WTC11 (cell line): ENCODE measurements at regions not wholly inside any gene's neighbourhood (a gene's known extent, or its start where the extent isn't known, plus 50 kb on each side); places are given as distances from the start of the nearest gene placed in this dataset.
"Not testable (repeated sequence)": the region's sequence is repeated elsewhere in the genome, so short reads cannot be mapped to it uniquely, and the experiment has no call there.

ENCODE experiments used
- ATAC-seq: fragments of 200-7000 bp; cut with Tn5 transposase; 2 replicates; pipeline ENCODE4 v1.10.0; 2021; ENCODE audit warnings: mild to moderate bottlenecking, moderate library complexity
- CTCF ChIA-PET: fragments of 300-600 bp; sonication (Branson Sonifier 250); formaldehyde crosslinking; loops from one replicate; lab custom pipeline; 2021; ENCODE audit warnings: antibody characterized with exemption; lab: Charles Lee
- POLR2A ChIA-PET: fragments of 350-600 bp; sonication (Branson Sonifier 250); formaldehyde crosslinking; loops from one replicate; lab custom pipeline; 2021; ENCODE audit warnings: antibody characterized with exemption; lab: Charles Lee
- DNase-seq: peaks from one replicate; pipeline ENCODE4 v3.0.0; 2021; ENCODE audit warnings: low spot score
- H3K27ac Mint-ChIP-seq: 2 replicates; pipeline ENCODE4 v1.8.0; 2021; ENCODE audit warnings: mixed read lengths
- H3K27me3 Mint-ChIP-seq: 2 replicates; pipeline ENCODE4 v1.8.0; 2021; ENCODE audit warnings: low read depth, mild to moderate bottlenecking, moderate library complexity, mixed read lengths
- H3K36me3 Mint-ChIP-seq: 2 replicates; pipeline ENCODE4 v1.8.0; 2021; ENCODE audit warnings: mixed read lengths
- H3K4me1 Mint-ChIP-seq: 2 replicates; pipeline ENCODE4 v1.8.0; 2022; ENCODE audit warnings: mixed read lengths
- H3K4me3 Mint-ChIP-seq: 2 replicates; pipeline ENCODE4 v1.8.0; 2021; ENCODE audit warnings: mild to moderate bottlenecking, moderate library complexity, mixed read lengths
- H3K9me3 Mint-ChIP-seq: 2 replicates; pipeline ENCODE4 v1.8.0; 2021; ENCODE audit warnings: mixed read lengths
- ATF6 ChIP-seq: sonication (generic); formaldehyde crosslinking; IDR thresholded peaks from 2 replicates; pipeline ENCODE4 v1.8.1; 2023; ENCODE audit warnings: mild to moderate bottlenecking, missing genetic modification reagents
- EMX1 ChIP-seq: fragments of 250-450 bp; sonication (Bioruptor Pico); IDR thresholded peaks from 2 replicates; pipeline ENCODE4 v1.8.0; 2021; ENCODE audit warnings: mild to moderate bottlenecking
- IRF1 ChIP-seq: sonication (generic); formaldehyde crosslinking; IDR thresholded peaks from 2 replicates; pipeline ENCODE4 v1.8.0; 2023; ENCODE audit warnings: missing genetic modification reagents
- MAX ChIP-seq: sonication (generic); formaldehyde crosslinking; IDR thresholded peaks from 2 replicates; pipeline ENCODE4 v1.8.0; 2022; ENCODE audit warnings: mild to moderate bottlenecking, missing genetic modification reagents
- MXD4 ChIP-seq: fragments of 250-450 bp; sonication (Bioruptor Pico); IDR thresholded peaks from 2 replicates; pipeline ENCODE4 v1.8.0; 2021; ENCODE audit warnings: mild to moderate bottlenecking, moderate library complexity, borderline replicate concordance
- PRRX2 ChIP-seq: fragments of 250-450 bp; sonication (Bioruptor Pico); IDR thresholded peaks from 2 replicates; pipeline ENCODE4 v1.8.0; 2021; ENCODE audit warnings: mild to moderate bottlenecking
- STAT6 ChIP-seq: sonication (generic); formaldehyde crosslinking; conservative IDR thresholded peaks from 2 replicates; pipeline ENCODE4 v1.8.1; 2023; ENCODE audit warnings: mild to moderate bottlenecking, low read depth, missing genetic modification reagents, moderate library complexity
- TEAD1 ChIP-seq: sonication (generic); formaldehyde crosslinking; IDR thresholded peaks from 2 replicates; pipeline ENCODE4 v1.8.0; 2022; ENCODE audit warnings: mild to moderate bottlenecking, missing genetic modification reagents
- ZNF281 ChIP-seq: sonication (generic); formaldehyde crosslinking; IDR thresholded peaks from 2 replicates; pipeline ENCODE4 v1.8.0; 2023; ENCODE audit warnings: mild to moderate bottlenecking, missing genetic modification reagents
- ZNF416 ChIP-seq: fragments of 250-450 bp; sonication (Bioruptor Pico); IDR thresholded peaks from 2 replicates; pipeline ENCODE4 v1.9.0; 2021; ENCODE audit warnings: mild to moderate bottlenecking, inconsistent platforms

- ChIA-PET POLR2A (no interaction called here), CTCF (no interaction called here)
- TF ChIP-seq EMX1 (CRISPR knock-in tag) (no peak), ZNF416 (CRISPR knock-in tag) (no peak), MAX (CRISPR knock-in tag) (no peak), ATF6 (no peak), TEAD1 (no peak)
Measured at GRCh38 chr6:93644611-93645010, 225.3 kb upstream of the EPHA7 start.

GRCh38 chr6:93639126-93639525 is 219.8 kb upstream of the EPHA7 start:
- H3K4me1 Mint-ChIP-seq: peaks cover 14% of the 10 kb centered on the region
- peaks cover 9% of the 10 kb centered on the region; the same call in 1 of the 2 replicates for H3K36me3 Mint-ChIP-seq
- no peak for DNase-seq
- H3K9me3 Mint-ChIP-seq: peaks cover 11% of the 10 kb centered on the region
- POLR2A ChIA-PET: no interaction called here
- ATAC-seq: no peak
- CTCF ChIA-PET: no interaction called here
- no peak overlapping the region for H3K4me3 Mint-ChIP-seq
- peaks cover 5% of the 10 kb centered on the region; the same call in 1 of the 2 replicates for H3K27me3 Mint-ChIP-seq
- H3K27ac Mint-ChIP-seq: no peak overlapping the region
- no peak for TF ChIP-seq STAT6
- TF ChIP-seq MXD4 (CRISPR knock-in tag): no peak
- no peak for TF ChIP-seq IRF1 (CRISPR knock-in tag)

More at GRCh38 chr6:93644611-93645010, 225.3 kb upstream of the EPHA7 start:
- H3K4me1 Mint-ChIP-seq: no peaks in the 10 kb centered on the region
- peaks cover 8% of the 10 kb centered on the region for H3K9me3 Mint-ChIP-seq
- no peak overlapping the region for H3K27ac Mint-ChIP-seq
- H3K4me3 Mint-ChIP-seq: no peak overlapping the region
- 0 out of 2 replicates have a peak, but pooled peaks cover 2% of the 10 kb centered on the region for H3K36me3 Mint-ChIP-seq
- H3K27me3 Mint-ChIP-seq: no peaks in the 10 kb centered on the region
- DNase-seq (no peak), ATAC-seq (no peak)

- POLR2A ChIA-PET, CTCF ChIA-PET, ATAC-seq, H3K27me3 Mint-ChIP-seq, H3K36me3 Mint-ChIP-seq: not testable (repeated sequence)
- H3K4me3 Mint-ChIP-seq: peak overlapping the region; percentile 82
- peak overlapping the region; percentile 89 for H3K27ac Mint-ChIP-seq
- peaks cover 11% of the 10 kb centered on the region for H3K9me3 Mint-ChIP-seq
- H3K4me1 Mint-ChIP-seq: peaks cover 14% of the 10 kb centered on the region
- peak; percentile 52 for DNase-seq
- TF ChIP-seq ZNF281 (CRISPR knock-in tag) (peak; percentile 74; the same call in 1 of the 2 replicates), PRRX2 (CRISPR knock-in tag) (0 out of 2 replicates have a peak, but pooled peaks have one; percentile 57)
- TF ChIP-seq, all 79 proteins: peak for 2; not testable (repeated sequence) for 77
Measured at GRCh38 chr6:93636987-93637664, 217.8 kb upstream of the EPHA7 start.
